ENCODE measurements at regions not wholly inside any gene's neighbourhood (a gene's known extent, or its start where the extent isn't known, plus 50 kb on each side); places are given as distances from the start of the nearest gene placed in this dataset.

DNA sequence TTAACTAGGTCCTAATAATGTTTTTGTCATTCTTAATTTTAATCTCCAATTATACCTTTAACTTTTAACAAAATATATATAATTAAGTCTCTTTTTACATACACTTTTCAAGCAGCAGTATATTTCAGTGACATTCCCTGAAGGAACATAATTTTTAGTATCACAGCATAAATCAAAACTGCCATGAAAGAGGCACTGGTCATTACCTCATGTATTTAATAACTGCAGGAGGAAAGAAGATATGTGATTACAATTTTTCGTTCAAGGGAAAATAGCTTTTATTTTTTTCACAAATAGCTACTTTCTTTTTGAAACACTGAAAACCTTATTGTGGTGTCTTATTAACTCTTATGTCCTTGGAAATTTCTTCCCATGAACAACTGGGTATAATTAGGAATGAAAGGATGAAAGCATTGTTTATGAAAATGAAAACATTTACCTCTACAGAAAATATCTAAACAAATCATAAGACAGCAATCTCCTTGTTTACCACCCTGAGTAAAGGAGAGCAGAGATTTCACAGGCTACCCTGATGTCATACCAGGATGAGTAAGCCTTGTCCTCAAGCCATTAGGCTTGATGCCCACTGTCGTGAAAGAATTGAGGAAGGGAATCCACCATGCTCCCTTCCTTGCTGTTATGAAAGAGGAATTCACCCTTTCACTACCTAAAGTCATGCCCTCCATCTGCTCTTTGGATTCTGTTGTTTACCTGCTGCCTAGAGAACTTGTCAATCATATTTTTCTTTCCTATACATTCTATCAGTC, 877.2 kb upstream of the PCDH20 start:
- Mint-ChIP-seq H3K4me1 (no peaks in the 10 kb centered on the region), H3K4me3 (no peak overlapping the region), H3K9me3 (peaks cover 8% of the 10 kb centered on the region), H3K27ac (no peak overlapping the region), H3K27me3 (ENCODE audit: insufficient read depth, low read depth, poor library complexity) (no peaks in the 10 kb centered on the region), H3K36me3 (ENCODE audit: low read depth) (peaks cover 4% of the 10 kb centered on the region; the same call in 1 of the 3 replicates)
- no peaks in the 10 kb centered on the region for H4K20me1 ChIP-seq (replicated peaks; ENCODE audit: insufficient read depth)
- no peak for TF ChIP-seq CREB1 (CRISPR knock-in tag; IDR thresholded peaks at IDR 0.05; ENCODE audit: low read depth)
- TF ChIP-seq, protein P1, sequence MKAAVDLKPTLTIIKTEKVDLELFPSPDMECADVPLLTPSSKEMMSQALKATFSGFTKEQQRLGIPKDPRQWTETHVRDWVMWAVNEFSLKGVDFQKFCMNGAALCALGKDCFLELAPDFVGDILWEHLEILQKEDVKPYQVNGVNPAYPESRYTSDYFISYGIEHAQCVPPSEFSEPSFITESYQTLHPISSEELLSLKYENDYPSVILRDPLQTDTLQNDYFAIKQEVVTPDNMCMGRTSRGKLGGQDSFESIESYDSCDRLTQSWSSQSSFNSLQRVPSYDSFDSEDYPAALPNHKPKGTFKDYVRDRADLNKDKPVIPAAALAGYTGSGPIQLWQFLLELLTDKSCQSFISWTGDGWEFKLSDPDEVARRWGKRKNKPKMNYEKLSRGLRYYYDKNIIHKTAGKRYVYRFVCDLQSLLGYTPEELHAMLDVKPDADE (IDR thresholded peaks at IDR 0.05) = no peak
- TF ChIP-seq ZNF331 (CRISPR knock-in tag; IDR thresholded peaks at IDR 0.05; ENCODE audit: low read depth) = no peak
- TF ChIP-seq, protein P2, sequence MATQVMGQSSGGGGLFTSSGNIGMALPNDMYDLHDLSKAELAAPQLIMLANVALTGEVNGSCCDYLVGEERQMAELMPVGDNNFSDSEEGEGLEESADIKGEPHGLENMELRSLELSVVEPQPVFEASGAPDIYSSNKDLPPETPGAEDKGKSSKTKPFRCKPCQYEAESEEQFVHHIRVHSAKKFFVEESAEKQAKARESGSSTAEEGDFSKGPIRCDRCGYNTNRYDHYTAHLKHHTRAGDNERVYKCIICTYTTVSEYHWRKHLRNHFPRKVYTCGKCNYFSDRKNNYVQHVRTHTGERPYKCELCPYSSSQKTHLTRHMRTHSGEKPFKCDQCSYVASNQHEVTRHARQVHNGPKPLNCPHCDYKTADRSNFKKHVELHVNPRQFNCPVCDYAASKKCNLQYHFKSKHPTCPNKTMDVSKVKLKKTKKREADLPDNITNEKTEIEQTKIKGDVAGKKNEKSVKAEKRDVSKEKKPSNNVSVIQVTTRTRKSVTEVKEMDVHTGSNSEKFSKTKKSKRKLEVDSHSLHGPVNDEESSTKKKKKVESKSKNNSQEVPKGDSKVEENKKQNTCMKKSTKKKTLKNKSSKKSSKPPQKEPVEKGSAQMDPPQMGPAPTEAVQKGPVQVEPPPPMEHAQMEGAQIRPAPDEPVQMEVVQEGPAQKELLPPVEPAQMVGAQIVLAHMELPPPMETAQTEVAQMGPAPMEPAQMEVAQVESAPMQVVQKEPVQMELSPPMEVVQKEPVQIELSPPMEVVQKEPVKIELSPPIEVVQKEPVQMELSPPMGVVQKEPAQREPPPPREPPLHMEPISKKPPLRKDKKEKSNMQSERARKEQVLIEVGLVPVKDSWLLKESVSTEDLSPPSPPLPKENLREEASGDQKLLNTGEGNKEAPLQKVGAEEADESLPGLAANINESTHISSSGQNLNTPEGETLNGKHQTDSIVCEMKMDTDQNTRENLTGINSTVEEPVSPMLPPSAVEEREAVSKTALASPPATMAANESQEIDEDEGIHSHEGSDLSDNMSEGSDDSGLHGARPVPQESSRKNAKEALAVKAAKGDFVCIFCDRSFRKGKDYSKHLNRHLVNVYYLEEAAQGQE (IDR thresholded peaks at IDR 0.05; ENCODE audit: unreplicated experiment) = no peak
- no peak for TF ChIP-seq NANOG (IDR thresholded peaks at IDR 0.05; ENCODE audit: borderline replicate concordance)
- TF ChIP-seq, protein P3, sequence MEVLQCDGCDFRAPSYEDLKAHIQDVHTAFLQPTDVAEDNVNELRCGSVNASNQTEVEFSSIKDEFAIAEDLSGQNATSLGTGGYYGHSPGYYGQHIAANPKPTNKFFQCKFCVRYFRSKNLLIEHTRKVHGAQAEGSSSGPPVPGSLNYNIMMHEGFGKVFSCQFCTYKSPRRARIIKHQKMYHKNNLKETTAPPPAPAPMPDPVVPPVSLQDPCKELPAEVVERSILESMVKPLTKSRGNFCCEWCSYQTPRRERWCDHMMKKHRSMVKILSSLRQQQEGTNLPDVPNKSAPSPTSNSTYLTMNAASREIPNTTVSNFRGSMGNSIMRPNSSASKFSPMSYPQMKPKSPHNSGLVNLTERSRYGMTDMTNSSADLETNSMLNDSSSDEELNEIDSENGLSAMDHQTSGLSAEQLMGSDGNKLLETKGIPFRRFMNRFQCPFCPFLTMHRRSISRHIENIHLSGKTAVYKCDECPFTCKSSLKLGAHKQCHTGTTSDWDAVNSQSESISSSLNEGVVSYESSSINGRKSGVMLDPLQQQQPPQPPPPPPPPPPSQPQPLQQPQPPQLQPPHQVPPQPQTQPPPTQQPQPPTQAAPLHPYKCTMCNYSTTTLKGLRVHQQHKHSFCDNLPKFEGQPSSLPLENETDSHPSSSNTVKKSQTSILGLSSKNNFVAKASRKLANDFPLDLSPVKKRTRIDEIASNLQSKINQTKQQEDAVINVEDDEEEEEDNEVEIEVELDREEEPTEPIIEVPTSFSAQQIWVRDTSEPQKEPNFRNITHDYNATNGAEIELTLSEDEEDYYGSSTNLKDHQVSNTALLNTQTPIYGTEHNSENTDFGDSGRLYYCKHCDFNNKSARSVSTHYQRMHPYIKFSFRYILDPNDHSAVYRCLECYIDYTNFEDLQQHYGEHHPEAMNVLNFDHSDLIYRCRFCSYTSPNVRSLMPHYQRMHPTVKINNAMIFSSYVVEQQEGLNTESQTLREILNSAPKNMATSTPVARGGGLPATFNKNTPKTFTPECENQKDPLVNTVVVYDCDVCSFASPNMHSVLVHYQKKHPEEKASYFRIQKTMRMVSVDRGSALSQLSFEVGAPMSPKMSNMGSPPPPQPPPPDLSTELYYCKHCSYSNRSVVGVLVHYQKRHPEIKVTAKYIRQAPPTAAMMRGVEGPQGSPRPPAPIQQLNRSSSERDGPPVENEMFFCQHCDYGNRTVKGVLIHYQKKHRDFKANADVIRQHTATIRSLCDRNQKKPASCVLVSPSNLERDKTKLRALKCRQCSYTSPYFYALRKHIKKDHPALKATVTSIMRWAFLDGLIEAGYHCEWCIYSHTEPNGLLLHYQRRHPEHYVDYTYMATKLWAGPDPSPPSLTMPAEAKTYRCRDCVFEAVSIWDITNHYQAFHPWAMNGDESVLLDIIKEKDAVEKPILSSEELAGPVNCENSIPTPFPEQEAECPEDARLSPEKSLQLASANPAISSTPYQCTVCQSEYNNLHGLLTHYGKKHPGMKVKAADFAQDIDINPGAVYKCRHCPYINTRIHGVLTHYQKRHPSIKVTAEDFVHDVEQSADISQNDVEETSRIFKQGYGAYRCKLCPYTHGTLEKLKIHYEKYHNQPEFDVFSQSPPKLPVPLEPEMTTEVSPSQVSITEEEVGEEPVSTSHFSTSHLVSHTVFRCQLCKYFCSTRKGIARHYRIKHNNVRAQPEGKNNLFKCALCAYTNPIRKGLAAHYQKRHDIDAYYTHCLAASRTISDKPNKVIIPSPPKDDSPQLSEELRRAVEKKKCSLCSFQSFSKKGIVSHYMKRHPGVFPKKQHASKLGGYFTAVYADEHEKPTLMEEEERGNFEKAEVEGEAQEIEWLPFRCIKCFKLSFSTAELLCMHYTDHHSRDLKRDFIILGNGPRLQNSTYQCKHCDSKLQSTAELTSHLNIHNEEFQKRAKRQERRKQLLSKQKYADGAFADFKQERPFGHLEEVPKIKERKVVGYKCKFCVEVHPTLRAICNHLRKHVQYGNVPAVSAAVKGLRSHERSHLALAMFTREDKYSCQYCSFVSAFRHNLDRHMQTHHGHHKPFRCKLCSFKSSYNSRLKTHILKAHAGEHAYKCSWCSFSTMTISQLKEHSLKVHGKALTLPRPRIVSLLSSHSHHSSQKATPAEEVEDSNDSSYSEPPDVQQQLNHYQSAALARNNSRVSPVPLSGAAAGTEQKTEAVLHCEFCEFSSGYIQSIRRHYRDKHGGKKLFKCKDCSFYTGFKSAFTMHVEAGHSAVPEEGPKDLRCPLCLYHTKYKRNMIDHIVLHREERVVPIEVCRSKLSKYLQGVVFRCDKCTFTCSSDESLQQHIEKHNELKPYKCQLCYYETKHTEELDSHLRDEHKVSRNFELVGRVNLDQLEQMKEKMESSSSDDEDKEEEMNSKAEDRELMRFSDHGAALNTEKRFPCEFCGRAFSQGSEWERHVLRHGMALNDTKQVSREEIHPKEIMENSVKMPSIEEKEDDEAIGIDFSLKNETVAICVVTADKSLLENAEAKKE (CRISPR knock-in tag; IDR thresholded peaks at IDR 0.05) = no peak
- no peak for TF ChIP-seq EZH2 (IDR thresholded peaks at IDR 0.05; ENCODE audit: low read depth, unreplicated experiment)
- TF ChIP-seq STAT1 (IDR thresholded peaks at IDR 0.05; ENCODE audit: unreplicated experiment) = no peak
- TF ChIP-seq EZH2phosphoT487 (IDR thresholded peaks at IDR 0.05; ENCODE audit: unreplicated experiment) = no peak
- TF ChIP-seq, protein P4, sequence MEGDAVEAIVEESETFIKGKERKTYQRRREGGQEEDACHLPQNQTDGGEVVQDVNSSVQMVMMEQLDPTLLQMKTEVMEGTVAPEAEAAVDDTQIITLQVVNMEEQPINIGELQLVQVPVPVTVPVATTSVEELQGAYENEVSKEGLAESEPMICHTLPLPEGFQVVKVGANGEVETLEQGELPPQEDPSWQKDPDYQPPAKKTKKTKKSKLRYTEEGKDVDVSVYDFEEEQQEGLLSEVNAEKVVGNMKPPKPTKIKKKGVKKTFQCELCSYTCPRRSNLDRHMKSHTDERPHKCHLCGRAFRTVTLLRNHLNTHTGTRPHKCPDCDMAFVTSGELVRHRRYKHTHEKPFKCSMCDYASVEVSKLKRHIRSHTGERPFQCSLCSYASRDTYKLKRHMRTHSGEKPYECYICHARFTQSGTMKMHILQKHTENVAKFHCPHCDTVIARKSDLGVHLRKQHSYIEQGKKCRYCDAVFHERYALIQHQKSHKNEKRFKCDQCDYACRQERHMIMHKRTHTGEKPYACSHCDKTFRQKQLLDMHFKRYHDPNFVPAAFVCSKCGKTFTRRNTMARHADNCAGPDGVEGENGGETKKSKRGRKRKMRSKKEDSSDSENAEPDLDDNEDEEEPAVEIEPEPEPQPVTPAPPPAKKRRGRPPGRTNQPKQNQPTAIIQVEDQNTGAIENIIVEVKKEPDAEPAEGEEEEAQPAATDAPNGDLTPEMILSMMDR (conservative IDR thresholded peaks at IDR 0.05; ENCODE audit: low read depth in 2 of 2) = no peak
- no peak for TF ChIP-seq JUNB (IDR thresholded peaks at IDR 0.05; ENCODE audit: unreplicated experiment)
- TF ChIP-seq POLR2AphosphoS5 (IDR thresholded peaks at IDR 0.05; ENCODE audit: low read depth) = no peak
- TF ChIP-seq ZNF114 (CRISPR knock-in tag; IDR thresholded peaks at IDR 0.05) = no peak
- H3K9me2 ChIP-seq (ENCODE audit: insufficient read depth) = no peaks in the 10 kb centered on the region
- no peak overlapping the region for H3K4me3 ChIP-seq
- H3K4me2 ChIP-seq = no peak overlapping the region
- H3F3A ChIP-seq (replicated peaks; ENCODE audit: low read depth) = no peaks in the 10 kb centered on the region
- H3K79me2 ChIP-seq (replicated peaks; ENCODE audit: insufficient read depth) = no peaks in the 10 kb centered on the region
- ATAC-seq = no peak
- H2AFZ ChIP-seq = no peak overlapping the region; the same call in 1 of the 2 replicates
- no peaks in the 10 kb centered on the region for H3K27me3 ChIP-seq (ENCODE audit: insufficient read depth)
- no peak overlapping the region for H3K27ac ChIP-seq (ENCODE audit: low read depth)
- no peaks in the 10 kb centered on the region for H3K4me1 ChIP-seq (ENCODE audit: insufficient read depth)
- no peak for DNase-seq (ENCODE audit: low spot score)
- H3K36me3 ChIP-seq (ENCODE audit: insufficient read depth) = no peaks in the 10 kb centered on the region

Measured in GM23338 (cell line).